ENCODE measurements at regions not wholly inside any gene's neighbourhood (a gene's known extent, or its start where the extent isn't known, plus 50 kb on each side); places are given as distances from the start of the nearest gene placed in this dataset.

- TF ChIP-seq, protein P1, sequence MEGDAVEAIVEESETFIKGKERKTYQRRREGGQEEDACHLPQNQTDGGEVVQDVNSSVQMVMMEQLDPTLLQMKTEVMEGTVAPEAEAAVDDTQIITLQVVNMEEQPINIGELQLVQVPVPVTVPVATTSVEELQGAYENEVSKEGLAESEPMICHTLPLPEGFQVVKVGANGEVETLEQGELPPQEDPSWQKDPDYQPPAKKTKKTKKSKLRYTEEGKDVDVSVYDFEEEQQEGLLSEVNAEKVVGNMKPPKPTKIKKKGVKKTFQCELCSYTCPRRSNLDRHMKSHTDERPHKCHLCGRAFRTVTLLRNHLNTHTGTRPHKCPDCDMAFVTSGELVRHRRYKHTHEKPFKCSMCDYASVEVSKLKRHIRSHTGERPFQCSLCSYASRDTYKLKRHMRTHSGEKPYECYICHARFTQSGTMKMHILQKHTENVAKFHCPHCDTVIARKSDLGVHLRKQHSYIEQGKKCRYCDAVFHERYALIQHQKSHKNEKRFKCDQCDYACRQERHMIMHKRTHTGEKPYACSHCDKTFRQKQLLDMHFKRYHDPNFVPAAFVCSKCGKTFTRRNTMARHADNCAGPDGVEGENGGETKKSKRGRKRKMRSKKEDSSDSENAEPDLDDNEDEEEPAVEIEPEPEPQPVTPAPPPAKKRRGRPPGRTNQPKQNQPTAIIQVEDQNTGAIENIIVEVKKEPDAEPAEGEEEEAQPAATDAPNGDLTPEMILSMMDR (IDR thresholded peaks at IDR 0.05; ENCODE audit: insufficient read depth, low read depth, low read length, missing control alignments) = no peak
- DNase-seq (ENCODE audit: low read depth) = no peak
- H3K4me3 ChIP-seq (ENCODE audit: low read length) = no peak overlapping the region
Observed at GRCh38 chr13:106888148-106888547, 320.2 kb upstream of the ARGLU1 start.

DNA sequence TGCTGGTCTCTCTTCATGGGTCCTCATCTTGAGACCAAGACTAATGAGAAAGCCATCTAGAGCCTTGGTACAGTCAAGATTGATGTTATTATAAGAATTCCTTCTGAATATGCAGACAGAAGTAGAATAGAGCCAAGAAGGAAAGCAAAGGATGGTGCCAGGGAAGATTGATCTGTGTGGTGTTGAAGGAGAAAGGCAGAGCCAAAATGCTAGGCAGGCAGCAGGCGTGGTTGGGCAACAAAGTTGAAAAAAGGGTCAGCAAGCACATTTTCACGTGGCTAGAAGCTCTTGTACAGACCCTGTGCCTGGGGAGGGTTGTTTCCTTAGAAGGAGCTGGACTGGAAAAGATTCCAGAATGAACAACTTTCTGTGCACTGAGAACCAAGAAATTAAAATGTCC, 319.7 kb upstream of the ARGLU1 start:
- no peak for DNase-seq (ENCODE audit: low read depth)
- H3K4me3 ChIP-seq (ENCODE audit: low read length) = no peak overlapping the region
- TF ChIP-seq, protein P1 (IDR thresholded peaks at IDR 0.05; ENCODE audit: insufficient read depth, low read depth, low read length, missing control alignments) = no peak

DNA sequence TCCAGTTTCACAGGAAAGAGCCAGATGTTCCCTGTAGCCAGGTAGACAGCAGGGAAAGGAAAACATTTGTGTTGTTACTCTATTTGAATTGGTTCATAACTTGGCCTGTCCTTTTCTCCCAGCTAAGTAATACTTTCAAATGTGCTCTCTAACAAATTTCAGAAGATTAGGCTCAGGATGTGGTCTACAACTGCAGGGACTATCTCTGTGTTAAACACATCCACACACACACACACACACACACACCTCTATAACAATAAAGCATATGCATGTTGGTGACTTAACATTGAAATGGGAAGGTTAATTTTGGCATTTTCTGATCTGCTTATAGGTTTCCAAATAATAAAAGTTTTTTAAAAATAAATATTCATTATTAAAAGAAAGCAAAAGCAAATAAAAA, 316.0 kb upstream of the ARGLU1 start:
- no peak overlapping the region for H3K4me3 ChIP-seq (ENCODE audit: low read length)
- DNase-seq (ENCODE audit: low read depth) = no peak
- TF ChIP-seq, protein P1 (IDR thresholded peaks at IDR 0.05; ENCODE audit: insufficient read depth, low read depth, low read length, missing control alignments) = no peak

- TF ChIP-seq, protein P1 (IDR thresholded peaks at IDR 0.05; ENCODE audit: insufficient read depth, low read depth, low read length, missing control alignments) = no peak
- H3K4me3 ChIP-seq (ENCODE audit: low read length) = no peak overlapping the region
- DNase-seq (ENCODE audit: low read depth) = no peak
Observed at GRCh38 chr13:106882246-106882645, 314.3 kb upstream of the ARGLU1 start.

DNA sequence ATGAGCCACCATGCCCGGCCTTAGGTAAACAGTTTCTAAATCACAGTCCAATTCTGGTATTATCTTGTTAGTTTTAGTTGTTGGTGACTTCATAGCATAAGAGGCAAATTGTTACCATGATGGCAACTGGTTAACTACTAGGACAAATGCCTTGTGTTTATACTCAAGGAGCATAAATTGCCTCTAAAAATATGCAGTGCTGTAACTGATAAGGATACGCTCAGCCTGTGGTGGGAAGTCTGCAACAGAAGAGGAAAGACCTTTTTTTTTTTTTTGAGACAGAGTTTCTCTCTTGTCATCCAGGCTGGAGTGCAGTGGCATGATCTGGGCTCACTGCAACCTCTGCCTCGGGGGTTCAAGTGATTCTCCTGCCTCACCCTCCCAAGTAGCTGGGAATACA, 311.9 kb upstream of the ARGLU1 start:
- TF ChIP-seq, protein P1 (IDR thresholded peaks at IDR 0.05; ENCODE audit: insufficient read depth, low read depth, low read length, missing control alignments) = no peak
- DNase-seq (ENCODE audit: low read depth) = no peak
- H3K4me3 ChIP-seq (ENCODE audit: low read length) = no peak overlapping the region

DNA sequence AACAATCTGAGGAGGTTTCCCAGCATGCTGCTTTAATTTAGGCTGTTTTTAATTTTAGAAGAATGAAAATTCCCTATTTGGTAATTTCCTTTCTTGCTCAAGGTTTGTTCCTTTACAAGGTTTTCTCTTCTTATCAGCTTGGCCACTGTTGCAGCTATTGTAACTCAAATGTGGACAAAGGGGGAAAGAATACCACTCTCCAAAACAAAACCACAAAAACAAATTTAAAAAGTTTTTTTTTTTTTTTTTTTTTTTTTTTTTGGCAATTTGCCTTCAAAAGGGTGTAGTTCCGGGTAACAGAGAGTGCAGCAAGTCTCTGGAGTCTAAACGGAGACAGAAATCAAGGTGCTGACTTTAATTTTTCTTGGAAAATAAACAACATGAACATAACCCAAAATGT, 306.4 kb upstream of the ARGLU1 start:
- TF ChIP-seq, protein P1 (IDR thresholded peaks at IDR 0.05; ENCODE audit: insufficient read depth, low read depth, low read length, missing control alignments) = no peak
- no peak overlapping the region for H3K4me3 ChIP-seq (ENCODE audit: low read length)
- DNase-seq (ENCODE audit: low read depth) = no peak

DNA sequence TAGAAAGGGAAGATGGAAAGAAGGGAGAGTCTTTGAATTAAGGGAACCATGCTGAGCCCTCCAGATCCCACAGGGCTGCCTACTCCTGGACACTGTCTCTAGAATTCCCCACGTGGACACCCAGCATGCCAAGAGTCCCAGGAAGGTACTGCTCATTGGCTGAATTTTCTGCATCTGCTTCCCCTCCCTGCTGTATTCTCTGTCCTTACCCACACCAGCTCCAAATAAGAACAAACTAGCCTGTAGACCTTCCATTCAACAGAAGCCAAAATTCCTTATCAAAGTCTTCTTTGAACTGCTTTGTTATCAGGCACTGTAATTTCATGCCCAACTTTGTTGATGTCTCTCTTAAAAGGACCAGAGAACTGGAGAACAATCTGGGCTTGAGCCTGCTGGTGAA, 305.9 kb upstream of the ARGLU1 start:
- TF ChIP-seq, protein P1 (IDR thresholded peaks at IDR 0.05; ENCODE audit: insufficient read depth, low read depth, low read length, missing control alignments) = no peak
- H3K4me3 ChIP-seq (ENCODE audit: low read length) = no peak overlapping the region
- no peak for DNase-seq (ENCODE audit: low read depth)
